ENCODE measurements at regions not wholly inside any gene's neighbourhood (a gene's known extent, or its start where the extent isn't known, plus 50 kb on each side); places are given as distances from the start of the nearest gene placed in this dataset.

DNA sequence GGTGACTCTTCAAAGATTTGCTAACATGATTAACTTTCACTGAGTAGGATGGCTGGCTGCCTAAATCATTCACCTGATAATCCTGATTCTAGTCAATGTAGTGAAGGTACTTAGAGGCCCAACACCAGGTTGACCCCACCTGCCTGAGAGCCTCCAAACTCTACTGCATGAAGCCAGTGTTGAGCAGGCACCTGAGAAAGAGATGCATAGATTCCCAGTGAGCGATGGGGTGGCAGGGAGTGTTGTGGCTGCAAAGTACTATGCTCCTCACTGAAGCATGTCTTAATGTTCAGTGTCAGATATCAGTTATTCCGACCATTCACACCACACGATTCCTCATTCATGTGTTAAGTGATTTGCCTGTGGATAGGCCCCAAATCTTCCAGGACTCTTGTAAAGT is 804.4 kb downstream of the TLE4 start:
- DNase-seq (ENCODE audit: low read depth, low spot score) (no peak), ATAC-seq (no peak)
- ChIA-PET POLR2A (no interaction called here), CTCF (no interaction called here)
- Histone ChIP-seq H3K9me3 (ENCODE audit: control insufficient read depth, insufficient read depth, low read depth, low read length) (no peaks in the 10 kb centered on the region), H3K27me3 (ENCODE audit: control insufficient read depth, insufficient read depth, low read length) (no peaks in the 10 kb centered on the region), H3K27ac (ENCODE audit: low read length) (no peak overlapping the region), H3K36me3 (ENCODE audit: control insufficient read depth, insufficient read depth, low read length) (no peaks in the 10 kb centered on the region), H3K4me1 (ENCODE audit: control insufficient read depth, insufficient read depth, low read length) (no peaks in the 10 kb centered on the region), H3K4me3 (ENCODE audit: low read depth in 2 of 2, low read length in 2 of 2) (no peak overlapping the region)
- BruUV-seq (replicated peaks) = no TSS peak
- intact Hi-C loops (cut with micrococcal nuclease; ENCODE audit: unreplicated experiment) = no loop called here
- no peak for TF ChIP-seq POLR2AphosphoS5 (IDR thresholded peaks at IDR 0.05; ENCODE audit: low read depth, low read length)
- TF ChIP-seq TCF7L2 (IDR thresholded peaks at IDR 0.05; ENCODE audit: low read depth, low read length) = no peak
- TF ChIP-seq, protein P1, sequence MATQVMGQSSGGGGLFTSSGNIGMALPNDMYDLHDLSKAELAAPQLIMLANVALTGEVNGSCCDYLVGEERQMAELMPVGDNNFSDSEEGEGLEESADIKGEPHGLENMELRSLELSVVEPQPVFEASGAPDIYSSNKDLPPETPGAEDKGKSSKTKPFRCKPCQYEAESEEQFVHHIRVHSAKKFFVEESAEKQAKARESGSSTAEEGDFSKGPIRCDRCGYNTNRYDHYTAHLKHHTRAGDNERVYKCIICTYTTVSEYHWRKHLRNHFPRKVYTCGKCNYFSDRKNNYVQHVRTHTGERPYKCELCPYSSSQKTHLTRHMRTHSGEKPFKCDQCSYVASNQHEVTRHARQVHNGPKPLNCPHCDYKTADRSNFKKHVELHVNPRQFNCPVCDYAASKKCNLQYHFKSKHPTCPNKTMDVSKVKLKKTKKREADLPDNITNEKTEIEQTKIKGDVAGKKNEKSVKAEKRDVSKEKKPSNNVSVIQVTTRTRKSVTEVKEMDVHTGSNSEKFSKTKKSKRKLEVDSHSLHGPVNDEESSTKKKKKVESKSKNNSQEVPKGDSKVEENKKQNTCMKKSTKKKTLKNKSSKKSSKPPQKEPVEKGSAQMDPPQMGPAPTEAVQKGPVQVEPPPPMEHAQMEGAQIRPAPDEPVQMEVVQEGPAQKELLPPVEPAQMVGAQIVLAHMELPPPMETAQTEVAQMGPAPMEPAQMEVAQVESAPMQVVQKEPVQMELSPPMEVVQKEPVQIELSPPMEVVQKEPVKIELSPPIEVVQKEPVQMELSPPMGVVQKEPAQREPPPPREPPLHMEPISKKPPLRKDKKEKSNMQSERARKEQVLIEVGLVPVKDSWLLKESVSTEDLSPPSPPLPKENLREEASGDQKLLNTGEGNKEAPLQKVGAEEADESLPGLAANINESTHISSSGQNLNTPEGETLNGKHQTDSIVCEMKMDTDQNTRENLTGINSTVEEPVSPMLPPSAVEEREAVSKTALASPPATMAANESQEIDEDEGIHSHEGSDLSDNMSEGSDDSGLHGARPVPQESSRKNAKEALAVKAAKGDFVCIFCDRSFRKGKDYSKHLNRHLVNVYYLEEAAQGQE (IDR thresholded peaks at IDR 0.05; ENCODE audit: insufficient read depth in 1 of 2, low read depth in 2 of 2, low read length in 1 of 2) = no peak
- TF ChIP-seq SIN3A (IDR thresholded peaks at IDR 0.05; ENCODE audit: borderline replicate concordance, insufficient read depth, low read depth, low read length) = no peak
- TF ChIP-seq, protein P2, sequence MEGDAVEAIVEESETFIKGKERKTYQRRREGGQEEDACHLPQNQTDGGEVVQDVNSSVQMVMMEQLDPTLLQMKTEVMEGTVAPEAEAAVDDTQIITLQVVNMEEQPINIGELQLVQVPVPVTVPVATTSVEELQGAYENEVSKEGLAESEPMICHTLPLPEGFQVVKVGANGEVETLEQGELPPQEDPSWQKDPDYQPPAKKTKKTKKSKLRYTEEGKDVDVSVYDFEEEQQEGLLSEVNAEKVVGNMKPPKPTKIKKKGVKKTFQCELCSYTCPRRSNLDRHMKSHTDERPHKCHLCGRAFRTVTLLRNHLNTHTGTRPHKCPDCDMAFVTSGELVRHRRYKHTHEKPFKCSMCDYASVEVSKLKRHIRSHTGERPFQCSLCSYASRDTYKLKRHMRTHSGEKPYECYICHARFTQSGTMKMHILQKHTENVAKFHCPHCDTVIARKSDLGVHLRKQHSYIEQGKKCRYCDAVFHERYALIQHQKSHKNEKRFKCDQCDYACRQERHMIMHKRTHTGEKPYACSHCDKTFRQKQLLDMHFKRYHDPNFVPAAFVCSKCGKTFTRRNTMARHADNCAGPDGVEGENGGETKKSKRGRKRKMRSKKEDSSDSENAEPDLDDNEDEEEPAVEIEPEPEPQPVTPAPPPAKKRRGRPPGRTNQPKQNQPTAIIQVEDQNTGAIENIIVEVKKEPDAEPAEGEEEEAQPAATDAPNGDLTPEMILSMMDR (IDR thresholded peaks at IDR 0.05) = no peak
- in situ Hi-C loops (cut with HindIII; ENCODE audit: low pct_unique_long_range_greater_than_20kb, low sequenced_read_pairs) = no loop called here

DNA sequence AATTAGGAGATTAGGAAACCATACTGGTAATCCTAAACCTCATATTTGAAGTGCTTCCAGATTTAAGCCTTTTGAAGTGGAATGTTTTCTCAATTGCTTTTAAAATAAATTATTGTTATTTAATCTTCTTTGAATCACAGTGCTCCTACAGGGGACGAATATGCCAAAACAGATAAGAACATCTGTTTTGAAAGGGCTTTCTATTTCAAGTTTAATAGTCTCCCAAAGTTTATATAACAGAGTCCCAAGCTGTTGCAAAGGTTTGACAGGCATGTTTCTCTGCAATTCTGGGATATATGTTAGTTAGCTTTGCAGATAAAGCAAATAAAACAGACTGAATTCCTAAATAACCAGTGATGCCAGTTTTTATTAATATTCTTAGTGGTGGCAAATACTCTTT is 803.7 kb downstream of the TLE4 start:
- no peak for DNase-seq (ENCODE audit: low read depth, low spot score)
- H3K4me1 ChIP-seq (ENCODE audit: control insufficient read depth, insufficient read depth, low read length) = no peaks in the 10 kb centered on the region
- intact Hi-C loops (cut with micrococcal nuclease; ENCODE audit: unreplicated experiment) = no loop called here
- TF ChIP-seq SIN3A (IDR thresholded peaks at IDR 0.05; ENCODE audit: borderline replicate concordance, insufficient read depth, low read depth, low read length) (no peak), POLR2AphosphoS5 (IDR thresholded peaks at IDR 0.05; ENCODE audit: low read depth, low read length) (no peak), TCF7L2 (IDR thresholded peaks at IDR 0.05; ENCODE audit: low read depth, low read length) (no peak)
- TF ChIP-seq, protein P1 (IDR thresholded peaks at IDR 0.05; ENCODE audit: insufficient read depth in 1 of 2, low read depth in 2 of 2, low read length in 1 of 2) = no peak
- TF ChIP-seq, protein P2 (IDR thresholded peaks at IDR 0.05) = no peak
- ATAC-seq = no peak
- no peak overlapping the region for H3K27ac ChIP-seq (ENCODE audit: low read length)
- ChIA-PET POLR2A (no interaction called here), CTCF (no interaction called here)
- no peaks in the 10 kb centered on the region for H3K27me3 ChIP-seq (ENCODE audit: control insufficient read depth, insufficient read depth, low read length)
- BruUV-seq (replicated peaks) = no TSS peak
- no peaks in the 10 kb centered on the region for H3K36me3 ChIP-seq (ENCODE audit: control insufficient read depth, insufficient read depth, low read length)
- H3K4me3 ChIP-seq (ENCODE audit: low read depth in 2 of 2, low read length in 2 of 2) = no peak overlapping the region
- H3K9me3 ChIP-seq (ENCODE audit: control insufficient read depth, insufficient read depth, low read depth, low read length) = no peaks in the 10 kb centered on the region
- in situ Hi-C loops (cut with HindIII; ENCODE audit: low pct_unique_long_range_greater_than_20kb, low sequenced_read_pairs) = no loop called here

Measured in Panc1 (cell line).